Panc1 (cell line): ENCODE measurements at regions not wholly inside any gene's neighbourhood (a gene's known extent, or its start where the extent isn't known, plus 50 kb on each side); places are given as distances from the start of the nearest gene placed in this dataset.

Source experiments
- CTCF ChIP-seq: fragments of 450-650 bp; IDR thresholded peaks from 2 replicates; pipeline ENCODE4 v1.5.1; 2017; ENCODE audit warnings: mild to moderate bottlenecking
- REST ChIP-seq, 2 experiments: IDR thresholded peaks; 2 replicates each; pipeline ENCODE4 v1.6.1; 2011 to 2012; ENCODE audit warnings: low read depth in 2 of 2, control low read depth in 1 of 2, low read length in 1 of 2, mild to moderate bottlenecking in 1 of 2, moderate library complexity in 1 of 2; ENCODE audit not compliant: insufficient read depth in 1 of 2
- SIN3A ChIP-seq: IDR thresholded peaks from 2 replicates; pipeline ENCODE4 v1.6.1; 2012; ENCODE audit warnings: low read depth, mild to moderate bottlenecking, low read length, moderate library complexity, borderline replicate concordance; ENCODE audit not compliant: insufficient read depth

- TF ChIP-seq CTCF (no peak), REST (IDR thresholded peaks at IDR 0.05; ENCODE audit: insufficient read depth in 1 of 2, low read depth in 2 of 2, low read length in 1 of 2) (no peak), SIN3A (no peak)
Observed at GRCh38 chr2:8569332-8569930, 112.4 kb upstream of the ID2 start.
